Progenitor cell of endocrine pancreas (in vitro differentiated cells): ENCODE measurements at regions not wholly inside any gene's neighbourhood (a gene's known extent, or its start where the extent isn't known, plus 50 kb on each side); places are given as distances from the start of the nearest gene placed in this dataset.

ENCODE experiments used
- DNase-seq: peaks from one replicate; pipeline ENCODE4 v3.0.0; 2021; ENCODE audit warnings: low spot score; ENCODE audit not compliant: unreplicated experiment
- H3K27ac Mint-ChIP-seq: 2 replicates; pipeline ENCODE4 v1.8.0; 2021; ENCODE audit warnings: mild to moderate bottlenecking, moderate library complexity, mixed read lengths
- H3K27me3 Mint-ChIP-seq: 2 replicates; pipeline ENCODE4 v1.8.0; 2021; ENCODE audit warnings: mixed read lengths
- H3K36me3 Mint-ChIP-seq: 2 replicates; pipeline ENCODE4 v1.8.0; 2022; ENCODE audit warnings: mixed read lengths; ENCODE audit not compliant: insufficient read depth
- H3K4me1 Mint-ChIP-seq: 2 replicates; pipeline ENCODE4 v1.8.0; 2021; ENCODE audit warnings: low read depth, mixed read lengths
- H3K4me3 Mint-ChIP-seq: 2 replicates; pipeline ENCODE4 v1.8.0; 2021; ENCODE audit warnings: low read depth, mild to moderate bottlenecking, moderate library complexity, mixed read lengths
- H3K9me3 Mint-ChIP-seq: 2 replicates; pipeline ENCODE4 v1.8.0; 2021; ENCODE audit warnings: low read depth, mixed read lengths
- CTCF ChIP-seq: fragments of 200-600 bp; sonication (generic); IDR thresholded peaks from one replicate; pipeline ENCODE4 v1.5.0; 2021; ENCODE audit warnings: antibody characterized with exemption, mild to moderate bottlenecking; ENCODE audit not compliant: unreplicated experiment

DNA sequence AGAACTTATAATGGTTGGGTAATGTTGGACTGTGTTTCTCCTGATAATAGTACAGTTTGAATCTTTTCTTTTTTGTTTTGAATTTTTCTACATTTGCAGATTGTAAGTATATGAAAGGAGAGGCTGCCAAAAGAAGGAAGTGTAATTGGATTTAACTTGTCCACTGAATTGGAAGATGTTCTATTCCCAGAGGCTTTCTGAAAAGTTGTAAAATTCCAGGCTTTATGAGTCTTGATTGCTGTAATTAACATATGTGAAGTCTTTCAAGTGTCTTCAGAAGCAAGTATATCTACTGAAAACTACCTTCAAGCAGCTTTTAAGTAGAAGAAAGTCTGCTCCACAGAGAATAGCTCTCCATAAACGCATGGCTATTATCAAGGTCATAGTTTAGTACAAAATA is 2456.4 kb downstream of the PCDH7 start:
- Mint-ChIP-seq H3K4me1 (no peaks in the 10 kb centered on the region), H3K27ac (no peak overlapping the region), H3K27me3 (no peaks in the 10 kb centered on the region), H3K36me3 (no peaks in the 10 kb centered on the region), H3K9me3 (peaks cover 12% of the 10 kb centered on the region), H3K4me3 (no peak overlapping the region)
- TF ChIP-seq CTCF, result no peak
- no peak for DNase-seq

GRCh38 chr4:33184657-33185290 is 2464.6 kb downstream of the PCDH7 start:
- H3K4me3 Mint-ChIP-seq, result no peak overlapping the region
- H3K27me3 Mint-ChIP-seq, result no peaks in the 10 kb centered on the region
- H3K27ac Mint-ChIP-seq, result no peak overlapping the region
- TF ChIP-seq CTCF, result no peak
- peaks cover 26% of the 10 kb centered on the region for H3K9me3 Mint-ChIP-seq
- DNase-seq, result no peak
- no peaks in the 10 kb centered on the region for H3K36me3 Mint-ChIP-seq
- peaks cover 11% of the 10 kb centered on the region for H3K4me1 Mint-ChIP-seq

- Mint-ChIP-seq H3K4me1 (peaks cover 11% of the 10 kb centered on the region), H3K27me3 (no peaks in the 10 kb centered on the region), H3K36me3 (no peaks in the 10 kb centered on the region), H3K9me3 (peaks cover 9% of the 10 kb centered on the region), H3K4me3 (no peak overlapping the region), H3K27ac (no peak overlapping the region)
- DNase-seq, result no peak
- TF ChIP-seq CTCF, result no peak
These were observed 2466.9 kb downstream of the PCDH7 start for GRCh38 chr4:33187035-33187434.

GRCh38 chr4:33188733-33189132 is 2468.6 kb downstream of the PCDH7 start:
- Mint-ChIP-seq H3K9me3 (no peaks in the 10 kb centered on the region), H3K27ac (no peak overlapping the region), H3K36me3 (no peaks in the 10 kb centered on the region), H3K4me3 (no peak overlapping the region), H3K27me3 (no peaks in the 10 kb centered on the region), H3K4me1 (peaks cover 16% of the 10 kb centered on the region)
- no peak for DNase-seq
- no peak for TF ChIP-seq CTCF

DNA sequence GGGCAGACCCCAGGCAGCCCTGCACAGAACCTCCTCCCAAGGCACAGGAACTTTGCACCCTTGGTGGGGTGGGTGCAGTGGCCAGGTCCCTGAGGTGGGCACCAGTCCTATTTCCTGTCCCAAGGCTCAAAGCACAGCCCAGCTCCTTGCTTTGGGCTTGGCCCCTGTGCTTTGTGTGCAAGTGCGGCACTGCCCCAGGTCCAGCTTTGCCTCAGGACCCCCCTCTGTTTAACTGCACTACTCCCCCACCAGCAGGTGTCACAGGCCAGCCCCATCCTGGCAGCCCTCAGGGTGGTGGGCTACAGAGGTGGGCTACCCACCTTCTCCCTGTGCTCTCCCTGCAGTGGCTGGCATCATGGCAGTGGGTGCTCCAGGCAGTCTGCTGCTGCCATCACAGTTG is 2469.0 kb downstream of the PCDH7 start:
- TF ChIP-seq CTCF, result no peak
- Mint-ChIP-seq H3K27me3 (no peaks in the 10 kb centered on the region), H3K36me3 (no peaks in the 10 kb centered on the region), H3K4me3 (no peak overlapping the region), H3K9me3 (no peaks in the 10 kb centered on the region), H3K27ac (no peak overlapping the region), H3K4me1 (peaks cover 16% of the 10 kb centered on the region)
- DNase-seq, result no peak
